ENCODE measurements at regions not wholly inside any gene's neighbourhood (a gene's known extent, or its start where the extent isn't known, plus 50 kb on each side); places are given as distances from the start of the nearest gene placed in this dataset.
A peak's percentile ranks its signal among the peaks of the same experiment; 100 is the strongest.
"Not testable (repeated sequence)": the region's sequence is repeated elsewhere in the genome, so short reads cannot be mapped to it uniquely, and the experiment has no call there.

- DNase-seq (ENCODE audit: low read depth): no peak
These were observed 123.5 kb upstream of the SHH start for GRCh38 chr7:155935726-155936125.

- DNase-seq (ENCODE audit: low read depth): no peak
These were observed 122.8 kb upstream of the SHH start for GRCh38 chr7:155935005-155935557.

- DNase-seq (ENCODE audit: low read depth): not testable (repeated sequence)
These were observed 120.1 kb upstream of the SHH start for GRCh38 chr7:155932324-155932723.

- DNase-seq (ENCODE audit: low read depth): no peak
These were observed 119.3 kb upstream of the SHH start for GRCh38 chr7:155931396-155932085.

GRCh38 chr7:155930527-155930926 lies 118.3 kb upstream of the SHH start:
- no peak for DNase-seq (ENCODE audit: low read depth)

GRCh38 chr7:155930061-155930460 lies 117.8 kb upstream of the SHH start:
- no peak for DNase-seq (ENCODE audit: low read depth)

- DNase-seq (ENCODE audit: low read depth): no peak
These were observed 116.3 kb upstream of the SHH start for GRCh38 chr7:155928583-155928982.

- no peak for DNase-seq (ENCODE audit: low read depth)
These were observed 115.6 kb upstream of the SHH start for GRCh38 chr7:155927905-155928304.

GRCh38 chr7:155925682-155926081 lies 113.4 kb upstream of the SHH start:
- DNase-seq (ENCODE audit: low read depth): no peak

GRCh38 chr7:155922067-155922816 lies 110.0 kb upstream of the SHH start:
- no peak for DNase-seq (ENCODE audit: low read depth)

- no peak for DNase-seq (ENCODE audit: low read depth)
These were observed 109.5 kb upstream of the SHH start for GRCh38 chr7:155921804-155922066.

- DNase-seq (ENCODE audit: low read depth): no peak
These were observed 109.0 kb upstream of the SHH start for GRCh38 chr7:155921086-155921803.

GRCh38 chr7:155920068-155920461 lies 107.8 kb upstream of the SHH start:
- no peak for DNase-seq (ENCODE audit: low read depth)

- no peak for DNase-seq (ENCODE audit: low read depth)
These were observed 107.3 kb upstream of the SHH start for GRCh38 chr7:155919391-155920067.

- peak; percentile 87 for DNase-seq (ENCODE audit: low read depth)
These were observed 106.6 kb upstream of the SHH start for GRCh38 chr7:155918720-155919390.

- DNase-seq (ENCODE audit: low read depth): no peak
These were observed 105.7 kb upstream of the SHH start for GRCh38 chr7:155917836-155918430.

GRCh38 chr7:155916926-155917655 lies 104.8 kb upstream of the SHH start:
- DNase-seq (ENCODE audit: low read depth): no peak

GRCh38 chr7:155914341-155914740 lies 102.1 kb upstream of the SHH start:
- no peak for DNase-seq (ENCODE audit: low read depth)

GRCh38 chr7:155913719-155914118 lies 101.5 kb upstream of the SHH start:
- no peak for DNase-seq (ENCODE audit: low read depth)

- DNase-seq (ENCODE audit: low read depth): no peak
These were observed 101.0 kb upstream of the SHH start for GRCh38 chr7:155913291-155913690.
